ENCODE measurements at regions not wholly inside any gene's neighbourhood (a gene's known extent, or its start where the extent isn't known, plus 50 kb on each side); places are given as distances from the start of the nearest gene placed in this dataset.

- no peak overlapping the region for H3K27ac ChIP-seq
- TF ChIP-seq CTCF (IDR thresholded peaks at IDR 0.05): no peak
- no peak for TF ChIP-seq ZFX (IDR thresholded peaks at IDR 0.05; ENCODE audit: borderline replicate concordance)
Observed at GRCh38 chr18:43486462-43486861, 209.2 kb upstream of the SYT4 start.

GRCh38 chr18:43501099-43501498 is 223.8 kb upstream of the SYT4 start:
- TF ChIP-seq CTCF (IDR thresholded peaks at IDR 0.05) (no peak), ZFX (IDR thresholded peaks at IDR 0.05; ENCODE audit: borderline replicate concordance) (no peak)
- H3K27ac ChIP-seq: no peak overlapping the region

- no peak for TF ChIP-seq ZFX (IDR thresholded peaks at IDR 0.05; ENCODE audit: borderline replicate concordance)
- no peak for TF ChIP-seq CTCF (IDR thresholded peaks at IDR 0.05)
- H3K27ac ChIP-seq: no peak overlapping the region
Observed at GRCh38 chr18:43506935-43507334, 229.6 kb upstream of the SYT4 start.

- no peak overlapping the region for H3K27ac ChIP-seq
- TF ChIP-seq ZFX (IDR thresholded peaks at IDR 0.05; ENCODE audit: borderline replicate concordance) (no peak), CTCF (IDR thresholded peaks at IDR 0.05) (no peak)
Observed at GRCh38 chr18:43507842-43508481, 230.7 kb upstream of the SYT4 start.

DNA sequence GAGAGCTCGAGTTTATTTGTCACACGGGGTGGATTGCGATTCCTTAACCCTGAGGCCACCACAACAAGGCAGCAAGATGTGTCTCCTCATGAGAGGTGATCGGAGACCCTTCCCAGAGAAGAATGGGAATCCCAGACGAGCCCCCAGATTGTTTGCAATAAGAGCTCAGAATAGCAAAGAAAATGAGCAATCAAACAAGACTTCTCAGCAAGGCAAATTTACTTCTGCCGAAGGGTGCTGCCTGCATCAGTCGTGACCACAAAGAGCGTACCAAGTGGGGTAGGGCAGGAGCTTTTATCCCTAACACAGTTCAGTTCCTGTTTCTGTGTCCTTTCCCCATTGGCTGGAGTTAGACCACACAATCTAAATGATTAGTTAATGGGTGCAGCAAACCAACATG is 237.5 kb upstream of the SYT4 start:
- no peak overlapping the region for H3K27ac ChIP-seq
- no peak for TF ChIP-seq CTCF (IDR thresholded peaks at IDR 0.05)
- TF ChIP-seq ZFX (IDR thresholded peaks at IDR 0.05; ENCODE audit: borderline replicate concordance): no peak

DNA sequence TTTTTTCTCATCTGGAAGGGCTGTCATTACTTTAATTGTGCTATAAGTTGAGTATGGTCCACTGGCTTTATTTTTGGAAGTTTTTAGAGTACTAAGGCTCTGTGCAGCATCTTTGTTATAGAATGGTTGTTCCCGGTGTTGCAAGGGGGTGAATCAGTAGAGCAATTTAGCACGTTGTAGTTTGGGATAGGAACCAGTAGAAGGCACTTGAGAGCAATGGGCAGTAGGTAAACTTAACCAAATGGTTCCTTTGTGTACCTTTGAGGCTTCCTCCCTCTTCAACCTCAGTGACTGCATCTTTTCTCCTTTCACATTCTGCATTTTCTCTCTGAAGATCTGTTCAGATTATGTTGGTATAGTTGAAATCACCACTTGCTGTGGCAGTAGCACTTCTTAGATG is 238.2 kb upstream of the SYT4 start:
- TF ChIP-seq CTCF (IDR thresholded peaks at IDR 0.05) (no peak), ZFX (IDR thresholded peaks at IDR 0.05; ENCODE audit: borderline replicate concordance) (no peak)
- no peak overlapping the region for H3K27ac ChIP-seq

DNA sequence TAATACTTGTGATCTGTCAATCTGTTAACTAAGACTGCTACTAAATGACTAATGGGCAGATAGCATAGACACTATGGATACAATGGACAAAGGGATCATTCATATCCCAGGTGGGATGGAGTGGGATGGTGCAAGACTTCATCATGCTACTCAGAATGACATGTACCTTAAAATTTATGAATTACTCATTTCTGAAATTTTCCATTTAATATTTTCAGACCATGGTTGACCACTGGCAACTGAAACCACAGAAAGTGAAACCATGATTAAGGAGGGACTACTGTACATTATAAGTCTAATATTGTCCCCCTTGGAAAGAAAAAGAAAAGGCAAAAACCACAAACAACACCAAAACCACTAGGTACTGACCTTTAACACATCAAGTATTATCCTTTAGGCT is 247.0 kb upstream of the SYT4 start:
- TF ChIP-seq ZFX (IDR thresholded peaks at IDR 0.05; ENCODE audit: borderline replicate concordance) (no peak), CTCF (IDR thresholded peaks at IDR 0.05) (no peak)
- H3K27ac ChIP-seq: no peak overlapping the region
